HUES64 (cell line): ENCODE measurements at regions not wholly inside any gene's neighbourhood (a gene's known extent, or its start where the extent isn't known, plus 50 kb on each side); places are given as distances from the start of the nearest gene placed in this dataset.
"Not testable (repeated sequence)": the region's sequence is repeated elsewhere in the genome, so short reads cannot be mapped to it uniquely, and the experiment has no call there.

Experiments
- H3K27ac ChIP-seq: 2 replicates; pipeline ENCODE4 v1.7.0; 2013; ENCODE audit warnings: low read depth, low read length, inconsistent platforms
- H3K27me3 ChIP-seq: 2 replicates; pipeline ENCODE4 v1.6.1; 2013; ENCODE audit warnings: mild to moderate bottlenecking, low read length; ENCODE audit not compliant: insufficient read depth
- H3K36me3 ChIP-seq: 2 replicates; pipeline ENCODE4 v1.6.1; 2013; ENCODE audit warnings: mild to moderate bottlenecking, low read length; ENCODE audit not compliant: insufficient read depth
- H3K4me1 ChIP-seq: 2 replicates; pipeline ENCODE4 v1.6.1; 2013; ENCODE audit warnings: mild to moderate bottlenecking, low read length, moderate library complexity; ENCODE audit not compliant: insufficient read depth
- H3K4me3 ChIP-seq: 2 replicates; pipeline ENCODE4 v1.5.1; 2013; ENCODE audit warnings: mild to moderate bottlenecking, low read length, moderate library complexity
- H3K9ac ChIP-seq: 2 replicates; pipeline ENCODE4 v1.6.1; 2013; ENCODE audit warnings: mild to moderate bottlenecking, low read depth, low read length
- H3K9me3 ChIP-seq: 2 replicates; pipeline ENCODE4 v1.6.1; 2013; ENCODE audit warnings: low read depth, low read length; ENCODE audit not compliant: insufficient read depth
- WGBS: fragments of 150-250, 120-280 bp; methylation state at CpG from one replicate; pipeline ENCODE4 v1.1.7; 2013; ENCODE audit warnings: missing lambda C conversion rate; 5-methylcytosine and 5-hydroxymethylcytosine counted together

- not testable (repeated sequence) for H3K27ac ChIP-seq, H3K4me3 ChIP-seq, H3K27me3 ChIP-seq, H3K9ac ChIP-seq, H3K9me3 ChIP-seq, H3K36me3 ChIP-seq, H3K4me1 ChIP-seq
- 97% methylated on average over 3 of the region's 3 CpGs for WGBS
These were observed 135.3 kb upstream of the HNRNPU start for GRCh38 chr1:244999644-245000043.

DNA sequence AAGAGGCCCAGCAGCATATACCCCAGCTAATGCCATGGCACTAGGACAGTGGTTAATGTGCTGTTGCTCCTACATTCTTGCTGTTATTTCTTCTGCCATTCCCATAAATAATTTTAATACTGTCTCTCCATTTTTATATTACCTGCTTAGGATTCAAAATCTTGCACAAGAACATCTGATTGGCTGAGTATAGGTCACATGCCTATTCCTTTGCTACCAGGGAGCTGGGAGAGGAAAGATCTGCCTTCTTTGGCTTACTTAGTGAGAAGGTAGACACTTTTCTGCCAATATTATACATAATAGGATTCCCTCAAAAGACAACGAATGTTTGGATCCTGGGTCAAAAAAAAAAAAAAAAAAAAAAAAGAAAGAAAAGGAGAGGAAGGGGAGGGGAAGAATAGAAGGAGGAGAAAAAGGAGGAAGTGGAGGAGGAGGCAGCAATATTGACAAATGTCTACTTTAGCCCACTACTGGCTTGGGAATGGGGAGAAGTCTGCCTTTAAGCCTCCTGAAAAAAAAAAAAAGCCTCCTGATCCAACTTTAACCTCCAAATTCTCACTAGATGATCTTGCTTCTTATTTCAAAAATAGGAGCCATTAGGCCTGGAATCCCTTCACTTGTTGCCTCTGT lies 134.5 kb upstream of the HNRNPU start:
- WGBS = 100% methylated on average over 1 of the region's 1 CpG
- H3K27ac ChIP-seq = no peak overlapping the region
- H3K4me3 ChIP-seq = no peak overlapping the region
- no peak overlapping the region for H3K9ac ChIP-seq
- no peaks in the 10 kb centered on the region for H3K9me3 ChIP-seq
- no peaks in the 10 kb centered on the region for H3K27me3 ChIP-seq
- H3K36me3 ChIP-seq = no peaks in the 10 kb centered on the region
- H3K4me1 ChIP-seq = no peaks in the 10 kb centered on the region

DNA sequence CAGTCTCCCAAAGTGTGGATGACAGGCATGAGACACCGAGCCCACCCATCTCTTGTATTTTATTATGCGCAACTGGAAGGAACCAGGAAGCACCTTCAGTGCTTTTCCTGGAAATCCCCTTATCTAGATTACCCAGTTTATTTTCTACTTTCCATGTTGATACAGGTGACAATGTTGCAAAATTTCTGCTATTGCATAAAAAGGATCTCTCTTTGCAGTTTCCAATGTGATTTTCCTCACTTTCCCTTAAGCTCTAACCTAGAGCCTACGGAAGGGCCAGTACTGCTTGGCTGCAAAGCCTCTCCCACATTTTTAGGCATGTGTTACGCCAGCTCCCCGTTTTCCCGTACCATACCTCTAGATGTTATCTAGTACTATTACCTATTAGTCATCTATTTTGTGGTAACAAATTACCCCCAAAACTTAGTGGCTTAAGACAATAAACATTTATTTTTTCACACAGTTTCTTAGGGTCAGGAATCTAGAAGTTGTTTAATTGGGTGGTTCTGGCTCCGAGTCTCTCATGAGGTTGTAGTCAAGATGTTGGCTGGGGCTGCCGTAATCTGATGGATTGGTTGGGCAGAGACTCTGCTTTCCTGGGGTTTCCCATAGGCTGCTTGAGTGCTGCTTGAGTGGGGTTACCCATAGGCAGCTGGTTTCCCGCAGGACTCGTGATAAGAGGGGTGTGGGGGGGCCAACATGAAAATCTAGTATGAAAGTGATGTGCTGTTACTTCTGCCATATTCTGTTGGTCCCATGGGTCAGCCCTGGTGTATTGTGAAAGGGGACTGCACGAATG lies 131.5 kb upstream of the HNRNPU start:
- H3K4me3 ChIP-seq = no peak overlapping the region
- H3K9me3 ChIP-seq = no peaks in the 10 kb centered on the region
- 96% methylated on average over 11 of the region's 11 CpGs for WGBS
- no peaks in the 10 kb centered on the region for H3K36me3 ChIP-seq
- H3K27ac ChIP-seq = no peak overlapping the region
- no peaks in the 10 kb centered on the region for H3K27me3 ChIP-seq
- H3K9ac ChIP-seq = no peak overlapping the region
- H3K4me1 ChIP-seq = no peaks in the 10 kb centered on the region

GRCh38 chr1:244992833-244993232 lies 128.5 kb upstream of the HNRNPU start:
- H3K4me1 ChIP-seq = no peaks in the 10 kb centered on the region
- no peaks in the 10 kb centered on the region for H3K9me3 ChIP-seq
- H3K4me3 ChIP-seq = no peak overlapping the region
- 0% methylated on average over 1 of the region's 1 CpG for WGBS
- no peak overlapping the region for H3K9ac ChIP-seq
- no peak overlapping the region for H3K27ac ChIP-seq
- H3K36me3 ChIP-seq = no peaks in the 10 kb centered on the region
- H3K27me3 ChIP-seq = no peaks in the 10 kb centered on the region

DNA sequence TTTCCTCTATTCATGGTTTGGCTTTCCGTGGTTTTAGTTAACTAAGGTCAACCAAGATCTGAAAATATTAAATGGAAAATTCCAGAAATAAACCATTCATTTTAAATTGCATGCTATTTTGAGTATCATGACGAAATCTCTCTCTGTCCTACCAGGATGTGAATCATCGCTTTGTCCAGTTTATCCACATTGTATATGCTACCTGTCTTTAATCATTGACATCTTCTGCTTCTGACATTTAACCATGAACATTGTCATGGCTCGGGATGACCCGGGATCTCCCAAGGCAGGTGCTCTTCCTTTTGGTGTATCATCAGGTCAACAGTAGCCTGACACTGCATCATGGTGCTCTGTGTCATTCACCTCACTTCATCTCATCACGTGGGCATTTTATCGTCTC lies 125.5 kb upstream of the HNRNPU start:
- no peak overlapping the region for H3K9ac ChIP-seq
- no peak overlapping the region for H3K4me3 ChIP-seq
- H3K36me3 ChIP-seq = no peaks in the 10 kb centered on the region
- no peaks in the 10 kb centered on the region for H3K9me3 ChIP-seq
- no peaks in the 10 kb centered on the region for H3K27me3 ChIP-seq
- WGBS = 98% methylated on average over 6 of the region's 7 CpGs
- H3K27ac ChIP-seq = no peak overlapping the region
- H3K4me1 ChIP-seq = no peaks in the 10 kb centered on the region

DNA sequence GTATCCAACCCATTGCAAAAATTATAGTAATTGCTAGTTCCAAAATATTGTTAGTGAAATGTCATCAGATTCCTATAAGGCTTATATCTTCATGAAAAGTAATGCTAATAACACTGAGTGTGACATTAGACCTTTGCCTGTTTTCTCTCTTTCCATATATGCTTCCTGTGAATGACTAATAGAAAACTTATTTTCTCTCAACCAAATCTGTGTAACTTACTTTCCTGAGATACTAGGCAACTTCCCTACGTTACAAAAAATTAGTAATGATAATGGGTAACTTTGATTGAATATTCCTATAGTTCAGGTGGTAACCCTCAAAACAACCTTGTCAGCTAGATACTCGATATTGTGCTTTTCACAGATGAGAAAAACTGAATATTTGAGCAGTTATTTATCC lies 124.2 kb upstream of the HNRNPU start:
- H3K9me3 ChIP-seq = no peaks in the 10 kb centered on the region
- no peak overlapping the region for H3K4me3 ChIP-seq
- no peaks in the 10 kb centered on the region for H3K4me1 ChIP-seq
- H3K36me3 ChIP-seq = no peaks in the 10 kb centered on the region
- no peak overlapping the region for H3K27ac ChIP-seq
- no peaks in the 10 kb centered on the region for H3K27me3 ChIP-seq
- no peak overlapping the region for H3K9ac ChIP-seq
- WGBS = 100% methylated on average over 1 of the region's 2 CpGs

DNA sequence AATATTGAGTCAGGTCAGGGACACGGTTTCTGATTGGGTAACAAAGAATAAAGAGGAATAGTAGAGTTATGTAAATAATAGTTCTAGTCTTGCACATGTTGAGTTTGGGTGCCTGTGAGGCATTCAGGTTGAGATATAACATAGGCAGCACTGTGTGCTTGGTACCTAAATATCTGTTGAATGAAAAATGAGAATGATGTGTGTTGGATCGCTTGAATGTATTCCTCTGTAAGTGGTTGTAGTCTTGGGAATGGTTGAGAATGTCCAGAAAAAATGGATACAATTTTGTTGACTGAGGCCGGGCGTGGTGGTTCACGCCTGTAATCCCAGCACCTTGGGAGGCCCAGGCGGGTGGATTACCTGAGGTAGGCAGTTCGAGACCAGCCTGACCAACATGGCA lies 116.3 kb upstream of the HNRNPU start:
- no peaks in the 10 kb centered on the region for H3K9me3 ChIP-seq

GRCh38 chr1:244974550-244974949 lies 110.2 kb upstream of the HNRNPU start:
- no peaks in the 10 kb centered on the region for H3K9me3 ChIP-seq
- H3K27ac ChIP-seq = no peak overlapping the region
- no peak overlapping the region for H3K4me3 ChIP-seq
- no peaks in the 10 kb centered on the region for H3K27me3 ChIP-seq
- peaks cover 10% of the 10 kb centered on the region for H3K4me1 ChIP-seq
- H3K9ac ChIP-seq = no peak overlapping the region
- no peaks in the 10 kb centered on the region for H3K36me3 ChIP-seq
- WGBS = 97% methylated on average over 7 of the region's 8 CpGs

More for the DNA sequence above, 116.3 kb upstream of the HNRNPU start:
- H3K9ac ChIP-seq = no peak overlapping the region
- H3K4me3 ChIP-seq = no peak overlapping the region
- WGBS = 94% methylated on average over 7 of the region's 7 CpGs
- H3K4me1 ChIP-seq = no peaks in the 10 kb centered on the region
- H3K27me3 ChIP-seq = no peaks in the 10 kb centered on the region
- H3K36me3 ChIP-seq = no peaks in the 10 kb centered on the region
- no peak overlapping the region for H3K27ac ChIP-seq

- Histone ChIP-seq H3K4me1 (peaks cover 14% of the 10 kb centered on the region), H3K9me3 (no peaks in the 10 kb centered on the region), H3K27me3 (no peaks in the 10 kb centered on the region), H3K27ac (no peak overlapping the region), H3K9ac (no peak overlapping the region), H3K36me3 (no peaks in the 10 kb centered on the region), H3K4me3 (no peak overlapping the region)
- 86% methylated on average over 1 of the region's 2 CpGs for WGBS
These were observed 109.8 kb upstream of the HNRNPU start for GRCh38 chr1:244974106-244974505.

GRCh38 chr1:244971552-244972216 lies 107.3 kb upstream of the HNRNPU start:
- peak overlapping the region; percentile 100 for H3K27ac ChIP-seq
- H3K27me3 ChIP-seq = no peaks in the 10 kb centered on the region
- H3K9ac ChIP-seq = peak overlapping the region; percentile 98
- H3K9me3 ChIP-seq = no peaks in the 10 kb centered on the region
- peak overlapping the region; percentile 76 for H3K4me3 ChIP-seq
- H3K36me3 ChIP-seq = no peaks in the 10 kb centered on the region
- H3K4me1 ChIP-seq = peaks cover 27% of the 10 kb centered on the region
- WGBS = 37% methylated on average over 8 of the region's 11 CpGs

DNA sequence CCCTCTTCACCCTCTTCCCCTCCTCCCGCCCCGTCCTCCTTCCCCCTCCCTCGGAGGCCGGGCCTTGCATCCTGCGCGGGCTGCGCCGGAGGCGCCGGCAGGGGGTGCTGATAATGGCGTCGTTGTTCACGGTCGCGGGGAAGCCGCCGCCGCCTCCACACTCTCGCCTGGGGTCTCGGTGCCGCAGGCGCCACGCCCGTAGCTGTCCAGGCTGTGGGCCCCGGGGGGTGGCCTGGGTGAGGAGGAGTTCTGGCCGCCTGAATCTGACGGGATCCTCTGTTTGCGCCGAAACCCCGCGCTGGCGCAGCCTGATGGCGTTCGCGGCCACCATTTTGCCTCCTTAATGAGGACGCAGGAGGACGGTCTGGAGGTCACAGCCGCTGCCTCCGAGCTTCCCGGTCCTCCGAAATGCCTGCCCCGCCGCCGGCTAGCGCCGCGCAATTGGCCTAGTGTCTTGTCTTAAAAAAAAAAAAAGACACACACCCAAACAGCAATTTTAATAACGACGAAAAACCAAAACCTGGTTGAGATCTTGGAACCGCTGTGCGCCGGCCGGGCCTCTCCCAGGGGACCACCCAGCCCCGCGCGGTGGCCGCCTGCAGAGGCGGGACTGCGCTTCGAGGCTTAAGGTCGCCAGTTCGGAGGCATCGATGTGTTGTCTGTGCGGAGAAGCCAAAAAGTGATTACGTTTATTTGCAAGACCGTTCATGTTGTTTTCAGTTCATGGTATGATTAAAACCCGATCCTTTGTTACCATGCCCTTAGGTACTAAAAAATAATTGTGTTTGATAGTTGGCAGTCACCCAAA lies 106.6 kb upstream of the HNRNPU start:
- Histone ChIP-seq H3K9ac (peak overlapping the region; percentile 98), H3K36me3 (no peaks in the 10 kb centered on the region), H3K27ac (peak overlapping the region; percentile 100), H3K4me3 (peak overlapping the region; percentile 76), H3K27me3 (no peaks in the 10 kb centered on the region), H3K9me3 (no peaks in the 10 kb centered on the region), H3K4me1 (peaks cover 27% of the 10 kb centered on the region)
- under 1% methylated on average over 67 of the region's 67 CpGs for WGBS
